Osteoblast (primary cell): ENCODE measurements at regions not wholly inside any gene's neighbourhood (a gene's known extent, or its start where the extent isn't known, plus 50 kb on each side); places are given as distances from the start of the nearest gene placed in this dataset.

Source experiments
- DNase-seq: peaks from one replicate; pipeline ENCODE4 v3.0.0; 2011; ENCODE audit warnings: low spot score, mixed read lengths; ENCODE audit not compliant: insufficient read length; ENCODE audit errors: missing footprints
- H2AFZ ChIP-seq: 2 replicates; pipeline ENCODE4 v1.6.0; 2011; ENCODE audit warnings: mild to moderate bottlenecking, low read length
- H3K27ac ChIP-seq: 2 replicates; pipeline ENCODE4 v1.5.1; 2011; ENCODE audit warnings: mild to moderate bottlenecking, low read depth, low read length, moderate library complexity
- H3K27me3 ChIP-seq: 2 replicates; pipeline ENCODE4 v1.6.0; 2012; ENCODE audit warnings: mild to moderate bottlenecking, control low read depth, inconsistent platforms, low read length, moderate library complexity; ENCODE audit not compliant: insufficient read depth
- H3K36me3 ChIP-seq: 2 replicates; pipeline ENCODE4 v1.5.1; 2011; ENCODE audit warnings: mild to moderate bottlenecking, low read length, control low read depth, moderate library complexity; ENCODE audit not compliant: insufficient read depth
- H3K4me1 ChIP-seq: 2 replicates; pipeline ENCODE4 v1.5.1; 2011; ENCODE audit warnings: mild to moderate bottlenecking, low read length, control low read depth, moderate library complexity; ENCODE audit not compliant: insufficient read depth
- H3K4me2 ChIP-seq: 2 replicates; pipeline ENCODE4 v1.6.0; 2011; ENCODE audit warnings: mild to moderate bottlenecking, low read length; ENCODE audit not compliant: insufficient read depth
- H3K4me3 ChIP-seq: fragments of 200-600 bp; sonication (generic); 3 replicates; pipeline ENCODE4 v1.5.1; 2012; ENCODE audit warnings: mild to moderate bottlenecking, low read length, inconsistent platforms; ENCODE audit not compliant: insufficient read depth
- H3K79me2 ChIP-seq: 2 replicates; pipeline ENCODE4 v1.6.0; 2012; ENCODE audit warnings: mild to moderate bottlenecking, low read length, control low read depth, inconsistent platforms; ENCODE audit not compliant: insufficient read depth
- H3K9me3 ChIP-seq: 2 replicates; pipeline ENCODE4 v1.5.1; 2011; ENCODE audit warnings: low read depth, low read length, control low read depth
- H4K20me1 ChIP-seq: 2 replicates; pipeline ENCODE4 v1.6.0; 2012; ENCODE audit warnings: mild to moderate bottlenecking, low read length, control low read depth; ENCODE audit not compliant: insufficient read depth
- CTCF ChIP-seq: IDR thresholded peaks from 2 replicates; pipeline ENCODE4 v1.5.1; 2011; ENCODE audit warnings: mild to moderate bottlenecking, low read depth, low read length, moderate library complexity; ENCODE audit errors: extremely low read depth

GRCh38 chr14:30309405-30309804, 249.6 kb upstream of the G2E3 start:
- H3K4me1 ChIP-seq = no peaks in the 10 kb centered on the region
- peaks cover 4% of the 10 kb centered on the region for H3K27me3 ChIP-seq
- H4K20me1 ChIP-seq = no peaks in the 10 kb centered on the region
- DNase-seq = no peak
- no peak overlapping the region for H2AFZ ChIP-seq
- no peak for TF ChIP-seq CTCF
- no peaks in the 10 kb centered on the region for H3K79me2 ChIP-seq
- no peaks in the 10 kb centered on the region for H3K9me3 ChIP-seq
- H3K27ac ChIP-seq = no peak overlapping the region
- no peaks in the 10 kb centered on the region for H3K36me3 ChIP-seq
- H3K4me3 ChIP-seq = no peak overlapping the region
- H3K4me2 ChIP-seq = no peak overlapping the region

GRCh38 chr14:30312214-30312613, 246.7 kb upstream of the G2E3 start:
- Histone ChIP-seq H3K4me1 (no peaks in the 10 kb centered on the region), H3K79me2 (no peaks in the 10 kb centered on the region), H3K4me2 (no peak overlapping the region), H3K4me3 (no peak overlapping the region), H3K27ac (no peak overlapping the region), H2AFZ (no peak overlapping the region), H3K9me3 (no peaks in the 10 kb centered on the region), H3K27me3 (no peaks in the 10 kb centered on the region), H3K36me3 (no peaks in the 10 kb centered on the region), H4K20me1 (no peaks in the 10 kb centered on the region)
- TF ChIP-seq CTCF = no peak
- no peak for DNase-seq

- Histone ChIP-seq H3K9me3 (no peaks in the 10 kb centered on the region), H2AFZ (no peak overlapping the region), H4K20me1 (no peaks in the 10 kb centered on the region), H3K4me2 (no peak overlapping the region), H3K79me2 (no peaks in the 10 kb centered on the region), H3K36me3 (no peaks in the 10 kb centered on the region), H3K4me1 (no peaks in the 10 kb centered on the region), H3K4me3 (no peak overlapping the region), H3K27ac (no peak overlapping the region), H3K27me3 (peaks cover 10% of the 10 kb centered on the region)
- no peak for DNase-seq
- no peak for TF ChIP-seq CTCF
Observed at GRCh38 chr14:30317729-30318128, 241.2 kb upstream of the G2E3 start.

- no peak overlapping the region for H2AFZ ChIP-seq
- no peaks in the 10 kb centered on the region for H3K4me1 ChIP-seq
- DNase-seq = no peak
- H3K27ac ChIP-seq = no peak overlapping the region
- no peaks in the 10 kb centered on the region for H3K9me3 ChIP-seq
- TF ChIP-seq CTCF = no peak
- no peaks in the 10 kb centered on the region for H4K20me1 ChIP-seq
- no peak overlapping the region for H3K4me2 ChIP-seq
- no peaks in the 10 kb centered on the region for H3K36me3 ChIP-seq
- no peak overlapping the region for H3K4me3 ChIP-seq
- no peaks in the 10 kb centered on the region for H3K79me2 ChIP-seq
- H3K27me3 ChIP-seq = peaks cover 13% of the 10 kb centered on the region
Observed at GRCh38 chr14:30322819-30323218, 236.1 kb upstream of the G2E3 start.
